NCI-H524 (cell line): ENCODE measurements at regions not wholly inside any gene's neighbourhood (a gene's known extent, or its start where the extent isn't known, plus 50 kb on each side); places are given as distances from the start of the nearest gene placed in this dataset.
"Not testable (repeated sequence)": the region's sequence is repeated elsewhere in the genome, so short reads cannot be mapped to it uniquely, and the experiment has no call there.

Experiments
- DNase-seq, 2 experiments: peaks; one replicate each; lab custom pipeline; 2025; lab: John Stamatoyannopoulos, UW

- no peak for DNase-seq
These were observed 72.1 kb downstream of the AKR1C4 start for GRCh38 chr10:5268743-5269142.

GRCh38 chr10:5269791-5270190 lies 73.2 kb downstream of the AKR1C4 start:
- no peak for DNase-seq

- no peak for DNase-seq
These were observed 74.9 kb downstream of the AKR1C4 start for GRCh38 chr10:5271526-5271925.

- DNase-seq, result no peak
These were observed 75.6 kb downstream of the AKR1C4 start for GRCh38 chr10:5272065-5272803.

- DNase-seq, result no peak
These were observed 78.2 kb downstream of the AKR1C4 start for GRCh38 chr10:5274795-5275194.

GRCh38 chr10:5281356-5281755 lies 83.4 kb upstream of the UCN3 start:
- no peak for DNase-seq

- no peak for DNase-seq
These were observed 82.6 kb upstream of the UCN3 start for GRCh38 chr10:5282137-5282536.

- peak in 1 of 2 experiments; percentile 1 for DNase-seq
These were observed 81.2 kb upstream of the UCN3 start for GRCh38 chr10:5283305-5284158.

GRCh38 chr10:5284311-5285057 lies 80.3 kb upstream of the UCN3 start:
- DNase-seq, result no peak

- no peak for DNase-seq
These were observed 79.6 kb upstream of the UCN3 start for GRCh38 chr10:5285186-5285585.

GRCh38 chr10:5288359-5288758 lies 76.4 kb upstream of the UCN3 start:
- DNase-seq, result no peak

- not testable (repeated sequence) for DNase-seq
These were observed 75.5 kb upstream of the UCN3 start for GRCh38 chr10:5289228-5289627.

GRCh38 chr10:5291501-5292195 lies 73.1 kb upstream of the UCN3 start:
- peak in 1 of 2 experiments; percentile 6 for DNase-seq

GRCh38 chr10:5292196-5292735 lies 72.5 kb upstream of the UCN3 start:
- no peak for DNase-seq

GRCh38 chr10:5292970-5293369 lies 71.8 kb upstream of the UCN3 start:
- not testable (repeated sequence) for DNase-seq

- no peak for DNase-seq
These were observed 70.8 kb upstream of the UCN3 start for GRCh38 chr10:5293691-5294550.

GRCh38 chr10:5297466-5297865 lies 67.3 kb upstream of the UCN3 start:
- DNase-seq, result no peak

GRCh38 chr10:5297996-5298395 lies 66.8 kb upstream of the UCN3 start:
- no peak for DNase-seq

GRCh38 chr10:5299950-5300349 lies 64.8 kb upstream of the UCN3 start:
- DNase-seq, result no peak

GRCh38 chr10:5303504-5303903 lies 61.3 kb upstream of the UCN3 start:
- DNase-seq, result no peak

- no peak for DNase-seq
These were observed 59.4 kb upstream of the UCN3 start for GRCh38 chr10:5305374-5305773.
